ENCODE measurements at regions not wholly inside any gene's neighbourhood (a gene's known extent, or its start where the extent isn't known, plus 50 kb on each side); places are given as distances from the start of the nearest gene placed in this dataset.
A peak's percentile ranks its signal among the peaks of the same experiment; 100 is the strongest.

DNA sequence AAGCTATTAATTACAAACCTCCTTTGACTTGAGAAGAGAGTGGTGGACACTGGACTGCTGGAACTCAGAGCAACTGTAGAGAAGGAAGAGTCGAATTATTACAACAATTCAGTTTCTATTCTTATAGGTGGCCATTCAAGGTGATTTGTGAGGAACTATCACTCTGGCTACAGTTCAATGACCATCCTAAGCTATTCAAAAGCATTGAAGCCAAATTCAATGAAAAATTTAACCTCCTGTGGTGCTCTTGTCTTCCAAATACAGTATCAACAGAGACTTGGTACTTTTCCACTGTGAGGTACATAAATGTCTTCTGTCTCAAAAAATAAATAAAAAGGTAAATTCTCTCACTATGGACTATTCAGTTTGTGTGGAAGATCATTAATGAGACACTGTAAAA, 513.3 kb upstream of the SEMA6D start (continued):
- TF ChIP-seq, protein P1, sequence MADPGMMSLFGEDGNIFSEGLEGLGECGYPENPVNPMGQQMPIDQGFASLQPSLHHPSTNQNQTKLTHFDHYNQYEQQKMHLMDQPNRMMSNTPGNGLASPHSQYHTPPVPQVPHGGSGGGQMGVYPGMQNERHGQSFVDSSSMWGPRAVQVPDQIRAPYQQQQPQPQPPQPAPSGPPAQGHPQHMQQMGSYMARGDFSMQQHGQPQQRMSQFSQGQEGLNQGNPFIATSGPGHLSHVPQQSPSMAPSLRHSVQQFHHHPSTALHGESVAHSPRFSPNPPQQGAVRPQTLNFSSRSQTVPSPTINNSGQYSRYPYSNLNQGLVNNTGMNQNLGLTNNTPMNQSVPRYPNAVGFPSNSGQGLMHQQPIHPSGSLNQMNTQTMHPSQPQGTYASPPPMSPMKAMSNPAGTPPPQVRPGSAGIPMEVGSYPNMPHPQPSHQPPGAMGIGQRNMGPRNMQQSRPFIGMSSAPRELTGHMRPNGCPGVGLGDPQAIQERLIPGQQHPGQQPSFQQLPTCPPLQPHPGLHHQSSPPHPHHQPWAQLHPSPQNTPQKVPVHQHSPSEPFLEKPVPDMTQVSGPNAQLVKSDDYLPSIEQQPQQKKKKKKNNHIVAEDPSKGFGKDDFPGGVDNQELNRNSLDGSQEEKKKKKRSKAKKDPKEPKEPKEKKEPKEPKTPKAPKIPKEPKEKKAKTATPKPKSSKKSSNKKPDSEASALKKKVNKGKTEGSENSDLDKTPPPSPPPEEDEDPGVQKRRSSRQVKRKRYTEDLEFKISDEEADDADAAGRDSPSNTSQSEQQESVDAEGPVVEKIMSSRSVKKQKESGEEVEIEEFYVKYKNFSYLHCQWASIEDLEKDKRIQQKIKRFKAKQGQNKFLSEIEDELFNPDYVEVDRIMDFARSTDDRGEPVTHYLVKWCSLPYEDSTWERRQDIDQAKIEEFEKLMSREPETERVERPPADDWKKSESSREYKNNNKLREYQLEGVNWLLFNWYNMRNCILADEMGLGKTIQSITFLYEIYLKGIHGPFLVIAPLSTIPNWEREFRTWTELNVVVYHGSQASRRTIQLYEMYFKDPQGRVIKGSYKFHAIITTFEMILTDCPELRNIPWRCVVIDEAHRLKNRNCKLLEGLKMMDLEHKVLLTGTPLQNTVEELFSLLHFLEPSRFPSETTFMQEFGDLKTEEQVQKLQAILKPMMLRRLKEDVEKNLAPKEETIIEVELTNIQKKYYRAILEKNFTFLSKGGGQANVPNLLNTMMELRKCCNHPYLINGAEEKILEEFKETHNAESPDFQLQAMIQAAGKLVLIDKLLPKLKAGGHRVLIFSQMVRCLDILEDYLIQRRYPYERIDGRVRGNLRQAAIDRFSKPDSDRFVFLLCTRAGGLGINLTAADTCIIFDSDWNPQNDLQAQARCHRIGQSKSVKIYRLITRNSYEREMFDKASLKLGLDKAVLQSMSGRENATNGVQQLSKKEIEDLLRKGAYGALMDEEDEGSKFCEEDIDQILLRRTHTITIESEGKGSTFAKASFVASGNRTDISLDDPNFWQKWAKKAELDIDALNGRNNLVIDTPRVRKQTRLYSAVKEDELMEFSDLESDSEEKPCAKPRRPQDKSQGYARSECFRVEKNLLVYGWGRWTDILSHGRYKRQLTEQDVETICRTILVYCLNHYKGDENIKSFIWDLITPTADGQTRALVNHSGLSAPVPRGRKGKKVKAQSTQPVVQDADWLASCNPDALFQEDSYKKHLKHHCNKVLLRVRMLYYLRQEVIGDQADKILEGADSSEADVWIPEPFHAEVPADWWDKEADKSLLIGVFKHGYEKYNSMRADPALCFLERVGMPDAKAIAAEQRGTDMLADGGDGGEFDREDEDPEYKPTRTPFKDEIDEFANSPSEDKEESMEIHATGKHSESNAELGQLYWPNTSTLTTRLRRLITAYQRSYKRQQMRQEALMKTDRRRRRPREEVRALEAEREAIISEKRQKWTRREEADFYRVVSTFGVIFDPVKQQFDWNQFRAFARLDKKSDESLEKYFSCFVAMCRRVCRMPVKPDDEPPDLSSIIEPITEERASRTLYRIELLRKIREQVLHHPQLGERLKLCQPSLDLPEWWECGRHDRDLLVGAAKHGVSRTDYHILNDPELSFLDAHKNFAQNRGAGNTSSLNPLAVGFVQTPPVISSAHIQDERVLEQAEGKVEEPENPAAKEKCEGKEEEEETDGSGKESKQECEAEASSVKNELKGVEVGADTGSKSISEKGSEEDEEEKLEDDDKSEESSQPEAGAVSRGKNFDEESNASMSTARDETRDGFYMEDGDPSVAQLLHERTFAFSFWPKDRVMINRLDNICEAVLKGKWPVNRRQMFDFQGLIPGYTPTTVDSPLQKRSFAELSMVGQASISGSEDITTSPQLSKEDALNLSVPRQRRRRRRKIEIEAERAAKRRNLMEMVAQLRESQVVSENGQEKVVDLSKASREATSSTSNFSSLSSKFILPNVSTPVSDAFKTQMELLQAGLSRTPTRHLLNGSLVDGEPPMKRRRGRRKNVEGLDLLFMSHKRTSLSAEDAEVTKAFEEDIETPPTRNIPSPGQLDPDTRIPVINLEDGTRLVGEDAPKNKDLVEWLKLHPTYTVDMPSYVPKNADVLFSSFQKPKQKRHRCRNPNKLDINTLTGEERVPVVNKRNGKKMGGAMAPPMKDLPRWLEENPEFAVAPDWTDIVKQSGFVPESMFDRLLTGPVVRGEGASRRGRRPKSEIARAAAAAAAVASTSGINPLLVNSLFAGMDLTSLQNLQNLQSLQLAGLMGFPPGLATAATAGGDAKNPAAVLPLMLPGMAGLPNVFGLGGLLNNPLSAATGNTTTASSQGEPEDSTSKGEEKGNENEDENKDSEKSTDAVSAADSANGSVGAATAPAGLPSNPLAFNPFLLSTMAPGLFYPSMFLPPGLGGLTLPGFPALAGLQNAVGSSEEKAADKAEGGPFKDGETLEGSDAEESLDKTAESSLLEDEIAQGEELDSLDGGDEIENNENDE (IDR thresholded peaks at IDR 0.05; ENCODE audit: insufficient replicate concordance, low read length), result peak; percentile 32
- no peak for TF ChIP-seq SIRT6 (IDR thresholded peaks at IDR 0.05; ENCODE audit: low read length)

Data from H1 (cell line).